ENCODE measurements at regions not wholly inside any gene's neighbourhood (a gene's known extent, or its start where the extent isn't known, plus 50 kb on each side); places are given as distances from the start of the nearest gene placed in this dataset.

DNA sequence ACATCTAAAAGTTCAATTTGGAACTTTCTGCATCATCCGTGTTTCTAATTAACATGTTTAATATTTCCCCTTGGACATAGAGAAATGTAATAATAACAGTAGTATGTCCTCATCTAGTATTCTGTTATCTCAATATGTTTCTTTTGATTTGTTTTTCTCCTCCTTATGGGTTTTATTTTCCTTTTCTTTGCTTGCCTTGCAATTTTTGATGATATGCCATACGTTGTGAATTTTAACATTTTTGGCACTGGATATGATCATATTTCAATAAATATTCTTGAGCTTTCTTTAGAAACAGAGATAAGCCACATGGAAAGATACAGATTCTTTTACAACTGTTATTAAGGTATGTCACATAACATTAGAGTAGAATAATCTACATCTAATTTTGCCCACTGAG, 1316.2 kb downstream of the CDH8 start:
- in situ Hi-C loops (cut with HindIII; ENCODE audit: low pct_unique_long_range_greater_than_20kb, low sequenced_read_pairs) (no loop called here), intact Hi-C loops (cut with micrococcal nuclease; ENCODE audit: unreplicated experiment) (no loop called here)
- DNase-seq (ENCODE audit: low read depth, low spot score): no peak
- H3K9me3 ChIP-seq (ENCODE audit: control insufficient read depth, insufficient read depth, low read depth, low read length): peaks cover 4% of the 10 kb centered on the region; the same call in 1 of the 2 replicates
- H3K27ac ChIP-seq (ENCODE audit: low read length): no peak overlapping the region
- no peak for ATAC-seq
- no TSS peak for BruUV-seq (replicated peaks)
- H3K4me3 ChIP-seq (ENCODE audit: low read depth in 2 of 2, low read length in 2 of 2): no peak overlapping the region
- no peaks in the 10 kb centered on the region for H3K27me3 ChIP-seq (ENCODE audit: control insufficient read depth, insufficient read depth, low read length)
- no peaks in the 10 kb centered on the region for H3K4me1 ChIP-seq (ENCODE audit: control insufficient read depth, insufficient read depth, low read length)
- ChIA-PET POLR2A (no interaction called here), CTCF (no interaction called here)
- no peak for TF ChIP-seq TCF7L2 (IDR thresholded peaks at IDR 0.05; ENCODE audit: low read depth, low read length)
- TF ChIP-seq, protein P1, sequence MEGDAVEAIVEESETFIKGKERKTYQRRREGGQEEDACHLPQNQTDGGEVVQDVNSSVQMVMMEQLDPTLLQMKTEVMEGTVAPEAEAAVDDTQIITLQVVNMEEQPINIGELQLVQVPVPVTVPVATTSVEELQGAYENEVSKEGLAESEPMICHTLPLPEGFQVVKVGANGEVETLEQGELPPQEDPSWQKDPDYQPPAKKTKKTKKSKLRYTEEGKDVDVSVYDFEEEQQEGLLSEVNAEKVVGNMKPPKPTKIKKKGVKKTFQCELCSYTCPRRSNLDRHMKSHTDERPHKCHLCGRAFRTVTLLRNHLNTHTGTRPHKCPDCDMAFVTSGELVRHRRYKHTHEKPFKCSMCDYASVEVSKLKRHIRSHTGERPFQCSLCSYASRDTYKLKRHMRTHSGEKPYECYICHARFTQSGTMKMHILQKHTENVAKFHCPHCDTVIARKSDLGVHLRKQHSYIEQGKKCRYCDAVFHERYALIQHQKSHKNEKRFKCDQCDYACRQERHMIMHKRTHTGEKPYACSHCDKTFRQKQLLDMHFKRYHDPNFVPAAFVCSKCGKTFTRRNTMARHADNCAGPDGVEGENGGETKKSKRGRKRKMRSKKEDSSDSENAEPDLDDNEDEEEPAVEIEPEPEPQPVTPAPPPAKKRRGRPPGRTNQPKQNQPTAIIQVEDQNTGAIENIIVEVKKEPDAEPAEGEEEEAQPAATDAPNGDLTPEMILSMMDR (IDR thresholded peaks at IDR 0.05): no peak
- TF ChIP-seq SIN3A (IDR thresholded peaks at IDR 0.05; ENCODE audit: borderline replicate concordance, insufficient read depth, low read depth, low read length): no peak
- TF ChIP-seq, protein P2, sequence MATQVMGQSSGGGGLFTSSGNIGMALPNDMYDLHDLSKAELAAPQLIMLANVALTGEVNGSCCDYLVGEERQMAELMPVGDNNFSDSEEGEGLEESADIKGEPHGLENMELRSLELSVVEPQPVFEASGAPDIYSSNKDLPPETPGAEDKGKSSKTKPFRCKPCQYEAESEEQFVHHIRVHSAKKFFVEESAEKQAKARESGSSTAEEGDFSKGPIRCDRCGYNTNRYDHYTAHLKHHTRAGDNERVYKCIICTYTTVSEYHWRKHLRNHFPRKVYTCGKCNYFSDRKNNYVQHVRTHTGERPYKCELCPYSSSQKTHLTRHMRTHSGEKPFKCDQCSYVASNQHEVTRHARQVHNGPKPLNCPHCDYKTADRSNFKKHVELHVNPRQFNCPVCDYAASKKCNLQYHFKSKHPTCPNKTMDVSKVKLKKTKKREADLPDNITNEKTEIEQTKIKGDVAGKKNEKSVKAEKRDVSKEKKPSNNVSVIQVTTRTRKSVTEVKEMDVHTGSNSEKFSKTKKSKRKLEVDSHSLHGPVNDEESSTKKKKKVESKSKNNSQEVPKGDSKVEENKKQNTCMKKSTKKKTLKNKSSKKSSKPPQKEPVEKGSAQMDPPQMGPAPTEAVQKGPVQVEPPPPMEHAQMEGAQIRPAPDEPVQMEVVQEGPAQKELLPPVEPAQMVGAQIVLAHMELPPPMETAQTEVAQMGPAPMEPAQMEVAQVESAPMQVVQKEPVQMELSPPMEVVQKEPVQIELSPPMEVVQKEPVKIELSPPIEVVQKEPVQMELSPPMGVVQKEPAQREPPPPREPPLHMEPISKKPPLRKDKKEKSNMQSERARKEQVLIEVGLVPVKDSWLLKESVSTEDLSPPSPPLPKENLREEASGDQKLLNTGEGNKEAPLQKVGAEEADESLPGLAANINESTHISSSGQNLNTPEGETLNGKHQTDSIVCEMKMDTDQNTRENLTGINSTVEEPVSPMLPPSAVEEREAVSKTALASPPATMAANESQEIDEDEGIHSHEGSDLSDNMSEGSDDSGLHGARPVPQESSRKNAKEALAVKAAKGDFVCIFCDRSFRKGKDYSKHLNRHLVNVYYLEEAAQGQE (IDR thresholded peaks at IDR 0.05; ENCODE audit: insufficient read depth in 1 of 2, low read depth in 2 of 2, low read length in 1 of 2): no peak
- TF ChIP-seq POLR2AphosphoS5 (IDR thresholded peaks at IDR 0.05; ENCODE audit: low read depth, low read length): no peak
- H3K36me3 ChIP-seq (ENCODE audit: control insufficient read depth, insufficient read depth, low read length): no peaks in the 10 kb centered on the region

DNA sequence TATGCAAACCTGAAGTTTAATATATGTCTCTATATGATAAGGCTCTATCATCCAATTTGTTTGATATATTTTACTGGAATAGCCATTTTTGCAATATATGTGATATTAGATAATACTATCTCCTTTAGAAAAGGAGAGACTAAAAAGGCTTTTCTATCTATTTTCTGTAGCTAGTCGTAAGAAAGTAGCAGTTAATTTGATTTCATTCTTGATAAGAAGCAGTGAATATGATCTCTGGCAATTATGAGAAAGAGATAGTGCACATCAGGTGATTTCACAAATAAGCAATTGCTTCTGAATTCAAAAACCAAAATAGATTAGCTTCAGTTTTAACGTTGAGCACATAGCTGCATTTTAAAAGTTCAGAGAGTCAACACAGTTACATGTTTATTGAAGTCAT, 1318.4 kb downstream of the CDH8 start:
- Histone ChIP-seq H3K4me1 (ENCODE audit: control insufficient read depth, insufficient read depth, low read length) (no peaks in the 10 kb centered on the region), H3K27me3 (ENCODE audit: control insufficient read depth, insufficient read depth, low read length) (no peaks in the 10 kb centered on the region), H3K36me3 (ENCODE audit: control insufficient read depth, insufficient read depth, low read length) (no peaks in the 10 kb centered on the region), H3K9me3 (ENCODE audit: control insufficient read depth, insufficient read depth, low read depth, low read length) (peaks cover 4% of the 10 kb centered on the region; the same call in 1 of the 2 replicates), H3K4me3 (ENCODE audit: low read depth in 2 of 2, low read length in 2 of 2) (no peak overlapping the region), H3K27ac (ENCODE audit: low read length) (no peak overlapping the region)
- no peak for ATAC-seq
- ChIA-PET CTCF (no interaction called here), POLR2A (no interaction called here)
- BruUV-seq (replicated peaks): no TSS peak
- TF ChIP-seq, protein P2 (IDR thresholded peaks at IDR 0.05; ENCODE audit: insufficient read depth in 1 of 2, low read depth in 2 of 2, low read length in 1 of 2): no peak
- TF ChIP-seq POLR2AphosphoS5 (IDR thresholded peaks at IDR 0.05; ENCODE audit: low read depth, low read length) (no peak), SIN3A (IDR thresholded peaks at IDR 0.05; ENCODE audit: borderline replicate concordance, insufficient read depth, low read depth, low read length) (no peak), TCF7L2 (IDR thresholded peaks at IDR 0.05; ENCODE audit: low read depth, low read length) (no peak)
- TF ChIP-seq, protein P1 (IDR thresholded peaks at IDR 0.05): no peak
- intact Hi-C loops (cut with micrococcal nuclease; ENCODE audit: unreplicated experiment) (no loop called here), in situ Hi-C loops (cut with HindIII; ENCODE audit: low pct_unique_long_range_greater_than_20kb, low sequenced_read_pairs) (no loop called here)
- DNase-seq (ENCODE audit: low read depth, low spot score): no peak

Data from Panc1 (cell line).